ENCODE measurements at regions not wholly inside any gene's neighbourhood (a gene's known extent, or its start where the extent isn't known, plus 50 kb on each side); places are given as distances from the start of the nearest gene placed in this dataset.

DNA sequence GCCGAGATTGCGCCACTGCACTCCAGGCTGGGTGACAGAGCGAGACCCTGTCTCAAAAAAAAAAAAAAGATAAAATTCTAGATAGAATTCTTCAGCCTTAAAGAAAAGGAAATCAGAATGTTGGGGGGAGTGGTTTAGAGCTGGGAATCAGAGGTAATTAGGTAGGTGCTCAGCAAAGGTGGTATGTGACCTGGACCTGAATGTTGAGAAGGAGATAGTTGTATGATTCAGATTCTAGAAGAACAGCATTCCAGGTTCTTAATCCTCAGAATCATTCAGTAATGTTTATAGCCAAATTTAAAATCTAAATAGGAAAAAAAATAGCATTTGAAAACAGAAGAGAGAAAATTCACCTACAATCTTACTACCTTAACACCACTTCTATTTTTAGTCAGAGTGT is 71.3 kb upstream of the UBE2E1 start:
- intact Hi-C loops (cut with DNase I), result no loop called here
- TF ChIP-seq, protein P1, sequence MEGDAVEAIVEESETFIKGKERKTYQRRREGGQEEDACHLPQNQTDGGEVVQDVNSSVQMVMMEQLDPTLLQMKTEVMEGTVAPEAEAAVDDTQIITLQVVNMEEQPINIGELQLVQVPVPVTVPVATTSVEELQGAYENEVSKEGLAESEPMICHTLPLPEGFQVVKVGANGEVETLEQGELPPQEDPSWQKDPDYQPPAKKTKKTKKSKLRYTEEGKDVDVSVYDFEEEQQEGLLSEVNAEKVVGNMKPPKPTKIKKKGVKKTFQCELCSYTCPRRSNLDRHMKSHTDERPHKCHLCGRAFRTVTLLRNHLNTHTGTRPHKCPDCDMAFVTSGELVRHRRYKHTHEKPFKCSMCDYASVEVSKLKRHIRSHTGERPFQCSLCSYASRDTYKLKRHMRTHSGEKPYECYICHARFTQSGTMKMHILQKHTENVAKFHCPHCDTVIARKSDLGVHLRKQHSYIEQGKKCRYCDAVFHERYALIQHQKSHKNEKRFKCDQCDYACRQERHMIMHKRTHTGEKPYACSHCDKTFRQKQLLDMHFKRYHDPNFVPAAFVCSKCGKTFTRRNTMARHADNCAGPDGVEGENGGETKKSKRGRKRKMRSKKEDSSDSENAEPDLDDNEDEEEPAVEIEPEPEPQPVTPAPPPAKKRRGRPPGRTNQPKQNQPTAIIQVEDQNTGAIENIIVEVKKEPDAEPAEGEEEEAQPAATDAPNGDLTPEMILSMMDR (IDR thresholded peaks at IDR 0.05), result no peak
- TF ChIP-seq POLR2A (IDR thresholded peaks at IDR 0.05), result no peak
- no peaks in the 10 kb centered on the region for H3K36me3 ChIP-seq
- H3K9me3 ChIP-seq, result no peaks in the 10 kb centered on the region
- no peak overlapping the region for H3K27ac ChIP-seq
- DNase-seq (no peak), ATAC-seq (no peak)
- H3K27me3 ChIP-seq, result no peaks in the 10 kb centered on the region
- H3K4me3 ChIP-seq, result no peak overlapping the region
- H3K4me1 ChIP-seq, result no peaks in the 10 kb centered on the region
- 80% methylated on average over 1 of the region's 3 CpGs for WGBS (ENCODE audit: insufficient coverage, low coverage, low lambda C conversion rate, missing lambda C conversion rate)

DNA sequence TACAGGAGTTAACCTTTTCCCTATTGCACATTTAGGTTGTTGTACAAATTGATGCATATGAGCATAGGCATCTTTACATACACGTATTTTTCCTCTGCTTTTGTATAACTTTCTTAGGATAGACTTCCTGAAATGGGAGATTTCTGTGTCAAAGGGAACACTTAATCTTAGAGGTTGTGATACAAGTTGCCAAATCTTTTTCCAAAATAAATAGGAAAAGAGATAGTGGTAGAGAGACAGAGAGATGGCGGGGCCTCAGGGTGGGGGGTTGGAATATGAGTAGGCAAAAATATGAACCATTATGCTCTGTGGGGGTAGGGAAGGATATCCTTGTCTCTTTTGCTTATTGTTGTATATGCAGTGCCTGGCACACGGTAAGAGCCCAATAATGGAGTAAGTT is 70.7 kb upstream of the UBE2E1 start:
- ATAC-seq, result peak in 1 of 4 donors; percentile 38
- no peaks in the 10 kb centered on the region for H3K4me1 ChIP-seq
- no peak for DNase-seq
- intact Hi-C loops (cut with DNase I), result no loop called here
- H3K36me3 ChIP-seq, result no peaks in the 10 kb centered on the region
- no peaks in the 10 kb centered on the region for H3K9me3 ChIP-seq
- H3K27ac ChIP-seq, result no peak overlapping the region
- TF ChIP-seq, protein P1 (IDR thresholded peaks at IDR 0.05), result no peak
- no peak for TF ChIP-seq POLR2A (IDR thresholded peaks at IDR 0.05)
- H3K4me3 ChIP-seq, result no peak overlapping the region
- 36% methylated on average over 3 of the region's 3 CpGs for WGBS (ENCODE audit: insufficient coverage, low coverage, low lambda C conversion rate, missing lambda C conversion rate)
- no peaks in the 10 kb centered on the region for H3K27me3 ChIP-seq

DNA sequence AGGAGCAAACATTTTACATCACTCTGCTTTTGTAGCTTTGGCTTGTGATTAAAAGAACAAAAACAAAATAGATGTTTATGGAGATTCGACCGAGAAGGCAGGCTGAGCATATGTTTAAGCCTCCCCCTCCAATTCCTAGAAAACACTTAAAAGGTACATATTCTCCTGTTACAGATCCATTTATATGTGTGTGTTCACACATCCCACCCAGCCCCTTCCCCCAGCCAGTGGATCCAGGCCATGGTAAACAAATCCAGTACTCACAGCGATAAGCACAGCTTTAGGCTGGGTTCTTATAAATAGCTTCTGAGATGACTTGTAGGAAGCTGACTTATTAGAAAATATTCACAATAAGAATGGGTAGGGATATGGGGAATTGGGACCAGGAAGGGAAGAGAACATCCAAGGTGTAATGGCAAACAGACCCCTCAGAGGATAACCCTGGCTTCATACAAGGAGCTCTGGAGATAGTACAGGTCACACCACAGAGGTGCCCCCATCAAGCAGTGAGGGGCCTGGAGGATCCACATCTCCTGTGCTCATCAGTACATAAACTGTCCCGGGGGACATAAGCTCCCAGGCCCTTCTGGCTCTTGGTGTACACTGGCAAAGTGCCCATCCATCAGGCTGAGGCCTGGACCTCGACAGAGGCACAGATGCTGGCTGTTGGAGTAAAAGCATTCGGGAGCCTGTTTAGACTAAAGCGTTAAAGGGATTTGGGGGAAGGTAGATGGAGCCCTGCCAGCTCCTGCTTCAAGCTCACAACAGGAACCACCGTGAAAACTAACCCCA is 70.0 kb upstream of the UBE2E1 start:
- no peak overlapping the region for H3K27ac ChIP-seq
- intact Hi-C loops (cut with DNase I), result no loop called here
- ATAC-seq (no peak), DNase-seq (no peak)
- no peak overlapping the region for H3K4me3 ChIP-seq
- no peaks in the 10 kb centered on the region for H3K9me3 ChIP-seq
- H3K4me1 ChIP-seq, result no peaks in the 10 kb centered on the region
- no peaks in the 10 kb centered on the region for H3K36me3 ChIP-seq
- TF ChIP-seq, protein P1 (IDR thresholded peaks at IDR 0.05), result no peak
- no peak for TF ChIP-seq POLR2A (IDR thresholded peaks at IDR 0.05)
- no peaks in the 10 kb centered on the region for H3K27me3 ChIP-seq
- 52% methylated on average over 7 of the region's 8 CpGs for WGBS (ENCODE audit: insufficient coverage, low coverage, low lambda C conversion rate, missing lambda C conversion rate)

DNA sequence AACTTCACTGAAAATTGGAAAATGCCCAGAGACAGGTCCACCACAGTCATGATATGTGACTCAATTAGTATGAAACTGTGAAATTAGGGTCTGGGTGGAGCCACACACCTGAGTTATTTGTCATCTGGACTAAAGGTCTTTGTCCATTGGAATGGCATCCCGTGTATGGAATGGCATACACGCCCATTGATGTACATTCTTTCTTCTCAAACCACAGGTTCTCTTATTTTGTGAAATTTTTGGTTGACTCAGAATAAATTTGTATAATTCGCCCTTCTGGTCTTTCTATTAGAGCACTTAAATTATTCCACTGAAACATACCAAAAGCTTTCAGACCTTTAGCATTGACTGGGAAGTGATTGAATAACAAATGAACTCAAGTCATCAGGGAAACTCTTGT is 66.8 kb upstream of the UBE2E1 start:
- Histone ChIP-seq H3K36me3 (no peaks in the 10 kb centered on the region), H3K27me3 (no peaks in the 10 kb centered on the region), H3K9me3 (no peaks in the 10 kb centered on the region), H3K27ac (no peak overlapping the region), H3K4me3 (no peak overlapping the region), H3K4me1 (no peaks in the 10 kb centered on the region)
- TF ChIP-seq POLR2A (IDR thresholded peaks at IDR 0.05), result no peak
- TF ChIP-seq, protein P1 (IDR thresholded peaks at IDR 0.05), result no peak
- WGBS (ENCODE audit: insufficient coverage, low coverage, low lambda C conversion rate, missing lambda C conversion rate), result 65% methylated on average over 3 of the region's 3 CpGs
- intact Hi-C loops (cut with DNase I), result no loop called here
- DNase-seq (no peak), ATAC-seq (no peak)

Measured in right lobe of liver (tissue), 6 donors.